ENCODE measurements at regions not wholly inside any gene's neighbourhood (a gene's known extent, or its start where the extent isn't known, plus 50 kb on each side); places are given as distances from the start of the nearest gene placed in this dataset.

- no peak overlapping the region for H3K4me2 ChIP-seq (ENCODE audit: insufficient read depth, insufficient read length, low read length)
- H3K56ac ChIP-seq (ENCODE audit: insufficient read length, low read depth, low read length): no peak overlapping the region
- no peak overlapping the region for H2AFZ ChIP-seq (ENCODE audit: low read length)
- DNase-seq: no peak
- no peak overlapping the region for H4K5ac ChIP-seq (ENCODE audit: insufficient read length, low read depth, low read length)
- no peak overlapping the region for H3K14ac ChIP-seq (ENCODE audit: insufficient read depth, low read length)
- no peaks in the 10 kb centered on the region for H3K23me2 ChIP-seq (ENCODE audit: insufficient read length, low read depth, low read length, poor library complexity, severe bottlenecking)
- Mint-ChIP-seq H3K27me3 (ENCODE audit: low read depth) (peaks cover 7% of the 10 kb centered on the region), H3K4me1 (no peaks in the 10 kb centered on the region), H3K36me3 (ENCODE audit: insufficient read depth in 1 of 3, low read depth in 3 of 3) (peaks cover 0 to 2% (median 0%) of the 10 kb centered on the region in 3 experiments; a peak in 3 of 7 replicates), H3K9me3 (peaks cover 7 to 12% of the 10 kb centered on the region in 2 experiments; a peak in 4 of 5 replicates), H3K4me3 (no peak overlapping the region), H3K27ac (no peak overlapping the region)
- H3K4ac ChIP-seq (ENCODE audit: low read depth, low read length): no peak overlapping the region
- H3K23ac ChIP-seq (ENCODE audit: insufficient read length, low read depth, low read length): no peak overlapping the region
- no peaks in the 10 kb centered on the region for H4K20me1 ChIP-seq (ENCODE audit: control insufficient read depth, insufficient read depth, insufficient read length)
- no peak overlapping the region for H4K8ac ChIP-seq (replicated peaks; ENCODE audit: insufficient read length, low read depth, low read length)
- H3K79me2 ChIP-seq (ENCODE audit: insufficient read depth, low read length): no peaks in the 10 kb centered on the region
- no peak overlapping the region for H3T11ph ChIP-seq (ENCODE audit: low read length)
- WGBS (ENCODE audit: extremely low coverage, insufficient read length, low lambda C conversion rate): no CpG with 5 or more reads among the region's 2 CpGs
- H3K9me3 ChIP-seq (ENCODE audit: control insufficient read depth, low read depth, low read length): peaks cover 7% of the 10 kb centered on the region
- H3K27me3 ChIP-seq (ENCODE audit: insufficient read depth, low read length): no peaks in the 10 kb centered on the region
- H2BK120ac ChIP-seq (ENCODE audit: low read depth, low read length, poor library complexity, severe bottlenecking): no peak overlapping the region
- no peak overlapping the region for H2AK5ac ChIP-seq (ENCODE audit: insufficient read length, low read length)
- no peak overlapping the region for H2BK15ac ChIP-seq (ENCODE audit: low read depth, low read length)
- H3K9ac ChIP-seq (ENCODE audit: extremely low read depth, insufficient read length, low read length): no peak overlapping the region
- no peak for TF ChIP-seq CTCF (conservative IDR thresholded peaks at IDR 0.05)
- H4K91ac ChIP-seq (ENCODE audit: insufficient read length, low read depth, low read length): no peak overlapping the region
- no peak overlapping the region for H3K18ac ChIP-seq (ENCODE audit: insufficient read length, low read depth, low read length)
- H3K79me1 ChIP-seq (ENCODE audit: insufficient read depth, low read depth, low read length, poor library complexity, severe bottlenecking): no peaks in the 10 kb centered on the region
- no peaks in the 10 kb centered on the region for H3K4me1 ChIP-seq (ENCODE audit: insufficient read depth, low read length)
- H2BK20ac ChIP-seq (ENCODE audit: low read depth, low read length, poor library complexity, severe bottlenecking): no peak overlapping the region
- no peak overlapping the region for H2BK12ac ChIP-seq (ENCODE audit: insufficient read length, low read depth, low read length)
- no peak overlapping the region for H3K27ac ChIP-seq (ENCODE audit: insufficient read length, low read depth, low read length)
- no peak overlapping the region for H2BK5ac ChIP-seq (ENCODE audit: insufficient read length, low read length)
Measured at GRCh38 chr20:43778375-43778774, 51.6 kb upstream of the GTSF1L start.
